ENCODE measurements at regions not wholly inside any gene's neighbourhood (a gene's known extent, or its start where the extent isn't known, plus 50 kb on each side); places are given as distances from the start of the nearest gene placed in this dataset.

DNA sequence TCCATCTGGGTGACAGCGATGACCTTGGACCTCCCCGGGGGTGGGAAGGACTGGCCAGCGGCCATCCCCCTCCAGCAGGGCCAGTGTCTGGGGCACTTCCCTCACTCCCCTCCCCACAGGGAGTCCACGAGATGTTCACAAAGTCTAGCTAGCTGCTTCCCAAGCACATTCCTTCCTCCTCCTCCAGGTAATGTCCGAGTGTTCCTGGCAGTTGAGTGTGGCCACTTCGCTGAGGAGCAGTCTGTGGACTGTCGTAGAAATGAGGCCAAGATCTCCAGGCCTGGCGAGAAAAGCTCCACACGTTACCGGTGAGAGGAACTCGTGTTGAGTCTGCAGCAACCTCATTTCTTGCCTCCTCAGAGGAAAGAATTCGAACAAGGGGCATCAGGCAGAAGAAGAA lies 425.5 kb downstream of the BRD1 start:
- TF ChIP-seq TAF1 (IDR thresholded peaks at IDR 0.05; ENCODE audit: low read depth, low read length) (no peak), POLR2A (IDR thresholded peaks at IDR 0.05; ENCODE audit: low read depth, low read length) (no peak)

Data from GM12891 (cell line).